HAP-1 (cell line): ENCODE measurements at regions not wholly inside any gene's neighbourhood (a gene's known extent, or its start where the extent isn't known, plus 50 kb on each side); places are given as distances from the start of the nearest gene placed in this dataset.

Experiments
- DNase-seq, 2 experiments: peaks; one replicate each; pipeline ENCODE4 v3.0.0-alpha.2; 2016 to 2020; ENCODE audit warnings: low spot score in 2 of 2
- H3K27me3 ChIP-seq: fragments of 250-450 bp; sonication (Bioruptor Pico); 2 replicates; pipeline ENCODE4 v1.5.1; 2020; ENCODE audit warnings: low read depth, mild to moderate bottlenecking, moderate library complexity
- H3K36me3 ChIP-seq: fragments of 250-450 bp; sonication (Bioruptor Pico); replicated peaks from 2 replicates; pipeline ENCODE4 v1.5.1; 2020; ENCODE audit warnings: mild to moderate bottlenecking
- H3K4me1 ChIP-seq: fragments of 250-450 bp; sonication (Bioruptor Pico); 2 replicates; pipeline ENCODE4 v1.5.1; 2020; ENCODE audit warnings: mild to moderate bottlenecking
- H3K4me3 ChIP-seq: fragments of 250-450 bp; sonication (Bioruptor Pico); 2 replicates; pipeline ENCODE4 v1.5.1; 2020; ENCODE audit warnings: mild to moderate bottlenecking, moderate library complexity
- H3K9me3 ChIP-seq: fragments of 250-450 bp; sonication (Bioruptor Pico); 2 replicates; pipeline ENCODE4 v1.5.1; 2020; ENCODE audit warnings: mild to moderate bottlenecking, moderate library complexity
- in situ Hi-C: fragments of 300-500 bp; cut with MboI; formaldehyde crosslinking; loops from 3 replicates; pipeline ENCODE4 v1.14.3; 2020; ENCODE audit warnings: low sequenced_read_pairs, inconsistent platforms, mixed read lengths

DNA sequence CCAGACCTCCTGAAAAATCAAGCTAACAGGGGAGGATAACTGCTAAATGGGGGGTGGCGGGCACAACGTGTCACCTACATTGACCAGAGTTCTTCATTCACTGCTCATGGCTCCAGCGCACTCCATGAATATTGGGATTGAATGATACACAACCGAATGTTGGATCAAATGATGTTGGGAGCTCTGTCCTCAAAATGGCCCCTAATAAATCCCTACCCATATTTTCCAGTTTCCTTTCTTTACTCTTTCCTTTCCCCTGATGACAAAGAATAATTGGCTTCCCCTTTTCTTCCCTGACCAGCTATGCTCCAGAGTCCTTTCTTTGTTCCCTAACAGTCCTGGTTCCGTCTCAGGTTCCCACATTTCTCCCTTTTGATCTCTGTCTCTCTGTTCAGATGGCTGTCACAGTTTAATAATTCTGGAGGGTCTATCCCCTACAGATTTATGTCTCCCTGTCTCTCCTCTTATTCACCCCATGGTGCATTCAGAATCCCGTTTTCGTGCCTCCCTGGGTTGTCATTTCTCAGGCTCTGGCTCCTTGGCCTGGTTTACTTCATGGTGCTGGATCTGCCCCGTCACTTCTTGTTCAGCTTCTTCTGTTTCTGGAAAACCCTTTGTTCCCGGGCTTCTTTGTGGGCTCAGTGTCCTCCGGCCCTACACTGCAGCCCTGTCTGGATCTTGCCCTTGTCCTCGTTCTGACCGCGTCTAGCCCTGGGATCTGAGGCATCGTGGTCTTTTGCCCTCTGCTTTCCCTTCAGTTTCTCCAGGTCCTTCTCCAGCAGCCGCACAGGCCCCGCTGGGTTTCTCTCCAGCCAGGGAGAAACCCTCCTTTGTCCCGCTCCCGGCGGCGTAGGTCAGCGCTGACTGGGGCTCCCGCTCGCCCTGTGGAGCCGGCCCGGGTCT is 78.3 kb downstream of the NDUFS5 start:
- peak in 1 of 2 experiments; percentile 45 for DNase-seq
- in situ Hi-C loops, result loop anchor here (5.0 kb wide), 1 partner anchor 78 kb away; no protein-coding TSS in a partner anchor
- Histone ChIP-seq H3K9me3 (no peaks in the 10 kb centered on the region), H3K4me1 (peaks cover 48% of the 10 kb centered on the region), H3K36me3 (no peaks in the 10 kb centered on the region), H3K27me3 (no peaks in the 10 kb centered on the region), H3K4me3 (peak overlapping the region; percentile 8; the same call in 1 of the 2 replicates)

DNA sequence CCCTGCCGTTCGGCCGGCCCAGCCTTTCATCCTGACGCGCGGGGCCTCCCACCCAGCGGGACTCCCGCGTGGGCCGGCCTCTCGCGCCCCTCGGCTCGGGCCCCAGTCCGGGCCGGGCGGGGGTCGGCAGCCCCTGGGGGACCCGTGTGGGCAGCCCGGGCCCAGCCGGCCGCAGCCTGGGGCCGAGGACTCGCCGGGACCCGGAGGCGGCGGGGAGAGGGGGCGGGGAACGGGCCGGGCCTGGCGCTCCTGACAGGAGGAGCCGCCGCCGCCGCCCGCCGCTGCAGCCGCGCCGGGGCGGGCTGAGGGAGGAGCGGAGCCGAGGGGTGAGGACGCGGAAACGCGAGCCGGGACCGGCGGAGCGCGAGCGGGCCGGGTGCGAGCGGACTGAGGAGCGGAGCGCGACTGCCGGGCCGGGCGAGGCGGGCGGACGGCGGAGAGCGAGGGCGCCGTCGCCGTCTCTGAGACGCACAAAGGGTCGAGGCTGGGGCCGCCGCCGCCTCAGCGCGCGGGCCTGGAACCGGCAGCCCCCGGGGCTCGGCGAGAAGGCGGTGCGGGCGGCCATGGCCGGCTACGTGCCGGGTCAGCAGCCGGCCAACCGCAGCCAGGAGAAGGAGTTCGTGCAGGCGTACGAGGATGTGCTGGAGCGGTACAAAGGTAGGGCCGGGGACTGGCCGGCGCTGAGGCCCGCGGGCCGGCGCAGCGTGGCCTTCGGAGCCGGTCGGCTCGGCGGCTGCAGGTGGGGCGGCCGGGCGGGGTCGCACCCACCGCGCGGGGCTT is 79.1 kb downstream of the NDUFS5 start:
- Histone ChIP-seq H3K4me1 (peaks cover 48% of the 10 kb centered on the region), H3K4me3 (peak overlapping the region; percentile 44), H3K27me3 (no peaks in the 10 kb centered on the region), H3K9me3 (no peaks in the 10 kb centered on the region), H3K36me3 (no peaks in the 10 kb centered on the region)
- in situ Hi-C loops, result no loop called here
- DNase-seq, result peak; percentile 32 to 66

DNA sequence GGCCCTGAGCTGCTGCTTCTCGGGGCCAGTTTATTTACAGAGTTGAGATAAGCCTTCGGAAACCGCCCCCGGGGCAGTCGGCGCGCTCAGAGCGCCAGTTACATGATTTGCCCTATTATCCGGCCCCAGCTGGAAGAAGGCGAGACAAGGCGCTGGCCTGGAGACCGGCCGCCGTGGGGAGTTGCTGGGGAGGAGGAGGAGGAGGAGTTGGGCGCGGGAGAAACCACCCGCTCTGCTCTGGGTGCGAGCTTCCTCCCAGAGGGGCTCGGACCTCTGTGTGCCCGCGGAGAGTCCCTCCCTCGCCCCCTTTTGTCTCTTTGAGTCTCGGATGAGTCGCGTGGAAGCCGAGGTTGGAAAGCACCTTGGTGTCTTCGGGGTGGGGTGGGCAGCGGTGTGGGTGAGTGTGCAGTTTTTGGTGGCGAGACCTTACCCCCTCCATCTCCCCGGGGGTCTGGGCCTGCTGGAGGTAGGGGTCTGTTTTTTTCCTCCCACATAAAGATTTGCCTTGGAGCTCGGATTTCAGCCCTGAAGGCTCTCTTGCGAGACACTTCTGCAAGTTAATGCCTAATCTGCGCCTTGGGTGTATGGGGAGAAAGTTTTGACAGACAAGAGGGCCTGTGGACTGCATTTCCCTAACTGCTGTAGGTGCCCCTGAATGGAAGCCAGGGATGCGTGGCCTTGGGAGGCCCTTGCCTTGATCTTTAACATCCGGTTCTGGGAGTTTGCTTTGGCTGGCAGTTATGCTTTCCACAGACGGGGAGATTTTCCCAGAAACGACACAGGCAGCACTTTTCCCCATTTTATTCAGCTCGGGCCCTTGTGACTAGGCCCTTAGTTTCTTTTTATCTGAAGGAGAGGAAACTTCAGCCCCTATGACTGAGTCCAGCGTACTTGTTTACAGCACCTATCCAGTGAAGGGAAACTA is 80.0 kb downstream of the NDUFS5 start:
- H3K9me3 ChIP-seq, result no peaks in the 10 kb centered on the region
- peak; percentile 43 to 64 for DNase-seq
- H3K4me1 ChIP-seq, result peaks cover 48% of the 10 kb centered on the region
- H3K4me3 ChIP-seq, result peak overlapping the region; percentile 44
- H3K36me3 ChIP-seq, result no peaks in the 10 kb centered on the region
- H3K27me3 ChIP-seq, result no peaks in the 10 kb centered on the region
- in situ Hi-C loops, result no loop called here

DNA sequence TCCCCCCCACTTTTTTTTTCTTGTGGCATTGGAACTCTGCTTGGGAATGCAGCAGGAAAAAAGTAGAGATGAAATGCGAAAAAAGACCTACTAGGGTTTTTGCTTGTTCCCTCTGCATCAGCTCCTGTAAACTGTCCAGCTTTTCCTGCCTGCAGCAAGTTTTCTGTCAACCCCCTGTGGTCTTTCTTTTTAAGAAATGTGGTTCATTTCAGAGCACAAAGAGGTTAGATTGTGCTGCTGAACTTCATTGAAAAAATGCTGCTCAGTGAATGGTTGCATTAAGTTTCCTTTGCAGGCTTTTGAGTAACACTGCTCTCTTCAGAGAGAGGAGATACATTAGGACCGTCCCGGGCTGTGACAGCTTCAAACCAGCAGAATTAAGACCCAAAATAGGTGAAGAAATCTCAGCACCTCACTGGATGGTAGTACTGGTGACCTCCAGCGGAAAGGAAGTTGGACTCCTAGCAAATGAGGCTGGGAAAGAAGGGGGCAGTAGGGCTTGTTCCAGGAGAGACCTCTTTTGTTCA is 80.7 kb downstream of the NDUFS5 start:
- peak in 1 of 2 experiments; percentile 15 for DNase-seq
- H3K36me3 ChIP-seq, result no peaks in the 10 kb centered on the region
- H3K4me1 ChIP-seq, result peaks cover 48% of the 10 kb centered on the region
- H3K9me3 ChIP-seq, result no peaks in the 10 kb centered on the region
- in situ Hi-C loops, result no loop called here
- H3K27me3 ChIP-seq, result no peaks in the 10 kb centered on the region
- H3K4me3 ChIP-seq, result peak overlapping the region; percentile 1

DNA sequence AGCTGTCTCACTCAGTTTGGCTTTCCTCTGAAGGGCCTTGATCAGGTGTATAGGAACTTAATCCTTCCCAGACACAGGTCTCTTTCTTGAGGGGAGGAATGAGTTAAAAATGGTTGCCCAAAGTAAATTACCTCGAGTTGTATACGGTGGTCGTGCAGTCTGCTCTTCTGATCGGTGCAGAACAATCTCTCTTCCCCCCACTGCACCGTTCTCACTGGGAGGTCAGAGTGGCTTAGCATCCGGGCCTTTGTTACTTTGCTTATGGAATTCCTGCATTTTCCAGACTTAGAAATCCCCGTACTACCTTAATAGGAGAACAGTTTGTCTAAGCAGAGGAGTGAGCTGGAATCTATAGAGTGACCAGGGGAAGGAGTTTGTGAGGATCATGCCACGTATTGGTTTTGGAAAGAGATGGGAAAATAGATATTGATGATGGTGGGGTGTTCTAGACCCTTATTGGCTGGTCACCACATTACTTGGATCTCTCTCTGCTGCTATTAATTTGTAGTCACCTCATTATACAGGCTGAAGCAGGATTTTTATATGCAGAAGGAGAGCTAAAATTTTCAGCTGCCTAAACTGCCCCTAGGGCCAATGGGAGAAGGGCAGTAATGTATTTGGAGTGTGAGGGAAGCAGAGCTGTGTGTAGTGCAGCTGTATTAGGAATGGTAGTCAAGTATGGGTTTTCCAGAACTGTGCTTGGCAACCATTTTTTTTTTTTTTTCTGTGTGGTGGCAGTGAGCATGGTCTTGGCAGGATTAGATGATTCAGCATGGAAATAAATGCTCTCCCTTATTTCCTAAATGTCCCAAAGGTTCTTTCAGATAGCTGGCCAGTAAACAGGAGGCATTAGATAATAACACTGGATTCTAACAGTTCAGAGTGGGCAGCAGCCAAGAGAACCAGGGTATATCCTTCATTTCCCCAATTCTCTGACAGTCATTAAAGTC is 81.5 kb downstream of the NDUFS5 start:
- in situ Hi-C loops, result no loop called here
- Histone ChIP-seq H3K4me3 (peak overlapping the region; percentile 1; the same call in 1 of the 2 replicates), H3K27me3 (no peaks in the 10 kb centered on the region), H3K36me3 (no peaks in the 10 kb centered on the region), H3K4me1 (peaks cover 43% of the 10 kb centered on the region), H3K9me3 (no peaks in the 10 kb centered on the region)
- peak; percentile 48 to 67 for DNase-seq

DNA sequence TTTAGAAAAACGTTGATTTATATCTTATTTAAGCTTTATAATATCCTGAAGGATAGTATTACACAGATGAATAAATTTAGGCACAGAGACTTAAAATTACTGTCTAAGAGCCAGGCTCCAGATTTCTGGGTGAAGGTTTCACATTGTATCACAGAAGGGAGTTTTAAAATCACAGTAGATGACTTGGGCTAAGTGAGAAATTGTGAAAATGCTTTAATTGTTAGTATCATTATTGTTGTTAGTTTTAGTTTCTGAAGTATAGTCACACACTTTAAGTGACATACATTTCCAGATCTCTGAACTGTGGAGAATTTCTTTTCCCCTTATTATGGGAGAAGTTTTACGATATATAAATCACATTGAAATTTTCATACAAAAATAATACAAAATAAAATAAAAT is 83.5 kb downstream of the NDUFS5 start:
- no peak for DNase-seq
- Histone ChIP-seq H3K9me3 (no peaks in the 10 kb centered on the region), H3K36me3 (no peaks in the 10 kb centered on the region), H3K4me3 (no peak overlapping the region), H3K27me3 (peaks cover 10% of the 10 kb centered on the region), H3K4me1 (peaks cover 26% of the 10 kb centered on the region)
- in situ Hi-C loops, result no loop called here

DNA sequence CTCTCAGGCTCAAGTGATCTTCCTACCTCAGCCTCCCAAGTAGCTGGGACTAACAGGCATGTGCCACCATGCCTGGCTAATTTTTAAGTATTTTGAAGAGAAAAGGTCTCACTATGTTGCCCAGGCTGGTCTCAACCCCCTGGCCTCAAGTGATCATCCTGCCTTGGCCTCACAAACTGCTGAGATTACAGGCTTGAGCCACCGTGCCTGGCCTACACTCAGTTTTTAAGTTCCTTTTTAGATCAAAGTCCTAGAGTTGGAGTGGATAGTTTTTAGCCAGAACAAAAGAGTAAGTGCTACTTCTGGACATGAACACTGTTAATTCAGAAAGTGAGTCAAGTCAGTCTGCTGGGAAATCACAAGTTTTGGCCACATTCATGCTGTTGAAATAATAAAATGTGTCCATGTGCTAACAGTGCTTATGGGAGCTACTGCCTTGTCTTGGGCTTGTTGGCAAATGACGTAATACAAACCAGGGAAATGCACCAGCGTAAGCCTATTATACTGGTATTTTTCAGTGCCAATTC is 84.2 kb downstream of the NDUFS5 start:
- H3K4me3 ChIP-seq, result no peak overlapping the region
- no peak for DNase-seq
- no peaks in the 10 kb centered on the region for H3K36me3 ChIP-seq
- peaks cover 17% of the 10 kb centered on the region for H3K27me3 ChIP-seq
- H3K4me1 ChIP-seq, result peaks cover 23% of the 10 kb centered on the region
- in situ Hi-C loops, result no loop called here
- H3K9me3 ChIP-seq, result no peaks in the 10 kb centered on the region

DNA sequence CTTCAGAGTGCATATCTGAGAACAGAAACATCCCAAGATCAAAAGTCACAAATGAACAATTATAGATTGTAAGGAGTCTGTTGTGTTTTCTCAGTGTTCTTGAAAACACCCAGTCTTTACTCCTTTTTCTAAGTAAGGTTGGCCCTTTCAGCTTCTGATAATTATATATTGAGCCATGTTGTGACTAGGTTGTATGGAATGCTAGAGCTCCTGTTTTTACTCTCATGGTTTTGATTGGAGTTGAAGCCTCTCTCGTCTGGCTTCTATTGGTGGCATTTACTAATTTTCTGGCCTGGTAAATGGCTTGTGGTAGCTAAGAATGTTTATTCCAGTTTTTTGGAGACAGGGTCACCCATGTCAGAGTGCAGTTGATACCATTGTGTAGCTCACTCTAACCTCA is 84.7 kb downstream of the NDUFS5 start:
- DNase-seq, result no peak
- in situ Hi-C loops, result no loop called here
- Histone ChIP-seq H3K36me3 (no peaks in the 10 kb centered on the region), H3K27me3 (peaks cover 22% of the 10 kb centered on the region), H3K9me3 (no peaks in the 10 kb centered on the region), H3K4me1 (peaks cover 23% of the 10 kb centered on the region), H3K4me3 (no peak overlapping the region)

DNA sequence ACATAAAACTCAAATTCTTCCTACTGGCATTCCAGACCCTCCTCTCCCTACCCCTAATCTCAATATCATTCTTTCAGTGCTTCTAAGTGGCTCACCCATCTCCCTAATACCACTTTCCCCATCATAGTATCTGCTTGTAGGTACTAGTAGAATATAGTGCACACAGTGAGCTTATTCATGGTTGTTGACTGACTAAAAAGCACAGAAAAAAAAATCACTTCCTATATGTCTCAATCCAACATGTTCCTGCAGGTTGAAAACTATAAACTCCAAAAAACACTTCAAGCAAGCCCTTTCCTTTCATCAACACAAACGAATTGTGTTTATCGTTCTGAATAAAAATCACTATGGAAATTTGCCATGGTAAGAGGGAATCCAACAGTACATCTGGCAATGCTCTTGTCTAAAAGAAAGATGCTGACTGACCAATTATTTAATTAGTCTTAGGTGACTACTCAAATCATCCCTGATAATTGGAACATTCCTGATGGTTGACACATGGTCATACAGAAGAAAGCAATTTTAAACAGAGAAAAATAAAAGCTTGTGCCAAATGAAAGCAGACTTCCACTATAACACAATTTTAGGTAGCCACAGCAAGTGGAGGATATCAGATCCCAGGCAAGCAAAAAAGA is 87.1 kb downstream of the NDUFS5 start:
- in situ Hi-C loops, result no loop called here

DNA sequence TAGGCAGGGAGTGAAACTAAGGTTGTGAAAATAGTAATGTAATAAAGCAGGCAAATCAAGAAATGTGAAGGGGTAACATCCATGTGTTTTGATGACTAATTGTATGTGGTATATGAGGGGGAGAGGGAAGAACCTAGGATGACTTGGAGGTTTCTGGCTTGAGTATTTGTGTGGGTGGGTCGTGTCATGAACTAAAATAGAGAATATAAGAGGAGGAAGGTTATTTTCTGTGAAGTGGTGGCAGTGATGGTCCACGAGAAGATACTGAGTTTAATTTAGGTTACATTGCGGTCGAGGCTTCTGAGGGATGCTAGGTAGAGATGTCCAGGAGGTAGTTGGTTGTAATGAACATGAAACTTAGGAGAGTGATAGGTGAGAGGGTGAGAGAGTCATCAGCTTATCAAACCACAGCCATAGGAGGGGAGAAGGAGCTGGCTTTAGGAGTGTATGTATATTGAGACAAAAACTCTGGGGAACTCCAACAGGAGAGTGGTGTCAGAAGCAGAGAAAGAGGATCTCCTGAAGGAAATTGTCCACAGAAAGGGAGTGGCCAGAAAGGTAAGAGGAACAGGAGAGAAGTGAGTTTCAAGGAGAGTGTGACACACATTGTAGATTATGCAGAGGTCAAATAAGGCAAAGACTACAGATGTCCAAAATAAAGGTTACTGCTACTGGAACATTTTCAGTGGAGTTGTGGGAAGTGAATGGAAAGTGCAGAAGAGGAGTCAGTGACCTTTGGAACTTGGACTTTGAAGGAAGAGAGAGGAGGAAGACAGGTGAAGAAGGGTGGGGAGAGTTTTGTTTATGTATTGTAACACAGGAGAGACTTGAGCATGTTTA is 89.0 kb upstream of the MACF1 start:
- no peaks in the 10 kb centered on the region for H3K36me3 ChIP-seq
- no peak for DNase-seq
- peaks cover 31% of the 10 kb centered on the region for H3K27me3 ChIP-seq
- H3K4me1 ChIP-seq, result peaks cover 6% of the 10 kb centered on the region; the same call in 1 of the 2 replicates
- no peak overlapping the region for H3K4me3 ChIP-seq
- H3K9me3 ChIP-seq, result no peaks in the 10 kb centered on the region
- in situ Hi-C loops, result no loop called here

More for the DNA sequence above, 87.1 kb downstream of the NDUFS5 start:
- no peaks in the 10 kb centered on the region for H3K36me3 ChIP-seq
- H3K27me3 ChIP-seq, result peaks cover 31% of the 10 kb centered on the region
- H3K4me1 ChIP-seq, result peaks cover 6% of the 10 kb centered on the region
- no peak overlapping the region for H3K4me3 ChIP-seq
- no peaks in the 10 kb centered on the region for H3K9me3 ChIP-seq
- DNase-seq, result no peak

DNA sequence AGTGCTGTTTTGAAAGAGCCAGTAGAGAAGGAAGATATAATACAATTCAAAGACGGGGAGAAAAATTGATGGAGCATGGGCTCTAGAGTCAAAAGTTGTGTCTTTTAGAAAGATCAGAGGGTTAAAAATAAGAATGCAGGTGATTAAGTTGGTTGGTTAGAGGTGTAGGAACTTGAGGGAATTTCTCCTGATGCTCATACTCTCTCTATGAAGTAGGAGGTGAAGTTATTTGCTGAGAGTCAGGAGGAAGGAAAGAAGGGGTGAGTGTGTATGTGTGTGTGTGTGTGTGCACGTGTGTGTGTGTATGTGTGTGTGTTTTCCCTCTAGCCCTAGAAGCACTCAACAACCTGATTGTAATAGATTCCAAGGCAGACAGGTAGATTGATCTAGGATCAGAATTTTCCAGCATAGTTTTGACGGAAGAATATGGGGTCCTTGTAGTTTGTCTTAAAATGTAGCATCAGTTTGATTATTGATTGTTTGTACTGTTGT is 88.3 kb upstream of the MACF1 start:
- no peaks in the 10 kb centered on the region for H3K9me3 ChIP-seq
- no peak overlapping the region for H3K4me3 ChIP-seq
- no peaks in the 10 kb centered on the region for H3K36me3 ChIP-seq
- H3K4me1 ChIP-seq, result peaks cover 6% of the 10 kb centered on the region; the same call in 1 of the 2 replicates
- in situ Hi-C loops, result no loop called here
- DNase-seq, result no peak
- peaks cover 31% of the 10 kb centered on the region for H3K27me3 ChIP-seq
